HG03439 (cell line): ENCODE measurements at regions not wholly inside any gene's neighbourhood (a gene's known extent, or its start where the extent isn't known, plus 50 kb on each side); places are given as distances from the start of the nearest gene placed in this dataset.
A peak's percentile ranks its signal among the peaks of the same experiment; 100 is the strongest.

ENCODE experiments used
- ATAC-seq: cut with Tn5 transposase; IDR thresholded peaks from one replicate; pipeline ENCODE4 v1.9.1; 2021; ENCODE audit warnings: mild to moderate bottlenecking, moderate library complexity; ENCODE audit not compliant: unreplicated experiment

GRCh38 chr9:68644831-68645230 is 60.2 kb upstream of the PIP5K1B start:
- no peak for ATAC-seq

GRCh38 chr9:68648164-68648563 is 56.9 kb upstream of the PIP5K1B start:
- no peak for ATAC-seq

- no peak for ATAC-seq
Observed at GRCh38 chr9:68648971-68649370, 56.1 kb upstream of the PIP5K1B start.

- peak; percentile 36 for ATAC-seq
Observed at GRCh38 chr9:68651280-68651893, 53.7 kb upstream of the PIP5K1B start.

GRCh38 chr9:68653141-68653595 is 51.9 kb upstream of the PIP5K1B start:
- ATAC-seq: peak; percentile 83

GRCh38 chr9:68654075-68654474 is 51.0 kb upstream of the PIP5K1B start:
- ATAC-seq: no peak
